Small intestine (tissue), 7 donors: ENCODE measurements at regions not wholly inside any gene's neighbourhood (a gene's known extent, or its start where the extent isn't known, plus 50 kb on each side); places are given as distances from the start of the nearest gene placed in this dataset.
"Not testable (repeated sequence)": the region's sequence is repeated elsewhere in the genome, so short reads cannot be mapped to it uniquely, and the experiment has no call there.

Experiments used
- DNase-seq, 2 donors: peaks; one replicate each; pipeline versions ENCODE4 v3.0.0 to v3.0.0-alpha.2; 2013
- FAIRE-seq: peaks from 2 replicates; lab custom pipeline; 2012; peaks lifted over from hg19 to GRCh38; lab: Jason Lieb, UNC
- H3K27ac ChIP-seq, 3 donors: one replicate each; pipeline ENCODE4 v1.5.1; 2013; ENCODE audit warnings: low read length in 2 of 3, mild to moderate bottlenecking in 2 of 3, control low read depth in 1 of 3, inconsistent platforms in 1 of 3, low read depth in 1 of 3, moderate library complexity in 1 of 3
- H3K27me3 ChIP-seq, 3 donors: one replicate each; pipeline ENCODE4 v1.6.1; 2013; ENCODE audit warnings: low read length in 3 of 3, inconsistent platforms in 1 of 3; ENCODE audit not compliant: control insufficient read depth in 3 of 3, insufficient read depth in 3 of 3
- H3K36me3 ChIP-seq, 3 donors: one replicate each; pipeline ENCODE4 v1.6.1; 2013; ENCODE audit warnings: low read length in 3 of 3, inconsistent platforms in 1 of 3, low read depth in 1 of 3, mild to moderate bottlenecking in 1 of 3, moderate library complexity in 1 of 3; ENCODE audit not compliant: control insufficient read depth in 3 of 3, insufficient read depth in 2 of 3
- H3K4me1 ChIP-seq, 3 donors: one replicate each; pipeline ENCODE4 v1.6.1; 2013; ENCODE audit warnings: low read length in 2 of 3, inconsistent platforms in 1 of 3, low read depth in 1 of 3, mild to moderate bottlenecking in 1 of 3, moderate library complexity in 1 of 3; ENCODE audit not compliant: control insufficient read depth in 3 of 3, insufficient read depth in 2 of 3
- H3K4me3 ChIP-seq, 3 donors: one replicate each; pipeline ENCODE4 v1.5.1; 2013; ENCODE audit warnings: low read length in 3 of 3, control low read depth in 1 of 3, inconsistent platforms in 1 of 3, low read depth in 1 of 3, mild to moderate bottlenecking in 1 of 3, moderate library complexity in 1 of 3
- H3K9me3 ChIP-seq, 2 donors: one replicate each; pipeline ENCODE4 v1.6.1; 2013; ENCODE audit warnings: low read depth in 1 of 2, low read length in 1 of 2; ENCODE audit not compliant: control insufficient read depth in 2 of 2, insufficient read depth in 1 of 2
- WGBS, 3 donors: extraction: QIAGEN DNeasy Blood & Tissue Kit; methylation state at CpG; one replicate each; pipeline ENCODE4 v1.1.7; 2013; 5-methylcytosine and 5-hydroxymethylcytosine counted together
- donor health status: healthy with polysubstance abuse.
- donor health status: control.
- donor health status: control.
- donor health status: Bipolar disorder and iron deficiency.
- donor health status: healthy.

DNA sequence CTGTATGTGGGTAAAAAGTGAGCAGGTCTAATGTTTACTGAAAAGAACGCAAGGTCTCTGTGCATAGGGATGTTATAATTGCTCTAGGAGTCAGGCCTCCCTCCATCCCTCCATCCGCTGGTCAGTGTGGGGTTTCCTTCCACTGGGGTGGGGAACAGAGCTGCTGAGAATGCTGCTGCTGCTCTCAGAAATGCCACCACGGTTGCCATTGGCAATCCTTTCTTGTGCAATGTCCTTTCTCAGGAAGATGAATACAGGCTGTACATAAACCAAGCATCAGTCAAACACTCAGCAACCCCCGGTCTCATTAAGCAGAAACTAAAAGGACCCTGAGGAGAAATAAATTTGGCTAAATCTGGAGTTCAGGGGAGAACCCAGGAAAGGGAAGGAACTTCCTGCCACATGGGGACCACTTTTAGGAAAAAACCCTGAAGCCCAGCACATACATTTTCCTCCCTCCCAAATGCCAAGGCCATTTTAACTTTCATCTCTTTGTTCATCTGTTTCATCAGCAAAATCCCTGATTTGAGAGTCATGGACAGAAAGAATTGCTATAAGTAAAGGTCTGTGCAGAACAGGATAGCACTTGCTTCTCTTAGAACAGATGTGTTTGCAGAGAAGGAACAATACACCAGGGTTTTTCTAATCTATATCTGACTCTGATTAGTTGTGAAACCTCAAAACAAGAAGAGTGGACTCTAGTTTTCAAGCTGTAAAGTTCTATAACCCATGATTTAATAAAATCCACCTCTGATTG, 70.4 kb upstream of the SLC1A3 start:
- no peaks in the 10 kb centered on the region for H3K36me3 ChIP-seq
- no peaks in the 10 kb centered on the region for H3K4me1 ChIP-seq
- H3K27ac ChIP-seq = no peak overlapping the region
- no peaks in the 10 kb centered on the region for H3K9me3 ChIP-seq
- DNase-seq = peak in 1 of 2 donors; percentile 11
- H3K4me3 ChIP-seq = no peak overlapping the region
- WGBS, 3 donors = 58 to 70% (median 60%) methylated on average over 4 of the region's 4 CpGs
- peaks cover 0 to 3% (median 0%) of the 10 kb centered on the region in 3 donors for H3K27me3 ChIP-seq
- FAIRE-seq = no peak

DNA sequence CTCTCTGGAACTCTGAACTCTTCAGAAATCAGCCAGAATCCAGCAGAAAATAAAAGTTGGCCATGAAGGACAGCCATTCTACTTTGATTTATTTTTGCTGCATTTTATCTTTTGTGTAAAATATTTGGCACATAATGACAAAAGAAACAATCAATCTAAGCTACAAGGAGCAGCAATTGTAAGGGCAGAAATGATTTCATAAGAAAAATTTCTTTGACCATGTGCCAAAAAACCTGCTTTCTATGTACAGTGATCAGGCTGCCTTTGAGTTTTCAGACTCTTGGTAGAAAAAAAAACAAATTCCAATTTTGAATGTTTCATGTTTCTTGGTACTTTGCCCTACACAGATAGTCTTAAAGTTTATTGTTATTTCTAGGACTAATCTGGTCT, 69.8 kb upstream of the SLC1A3 start:
- Histone ChIP-seq H3K36me3 (no peaks in the 10 kb centered on the region), H3K4me3 (no peak overlapping the region), H3K4me1 (no peaks in the 10 kb centered on the region), H3K9me3 (no peaks in the 10 kb centered on the region), H3K27me3 (peaks cover 0 to 2% (median 0%) of the 10 kb centered on the region in 3 donors), H3K27ac (no peak overlapping the region)
- no peak for DNase-seq
- no peak for FAIRE-seq

DNA sequence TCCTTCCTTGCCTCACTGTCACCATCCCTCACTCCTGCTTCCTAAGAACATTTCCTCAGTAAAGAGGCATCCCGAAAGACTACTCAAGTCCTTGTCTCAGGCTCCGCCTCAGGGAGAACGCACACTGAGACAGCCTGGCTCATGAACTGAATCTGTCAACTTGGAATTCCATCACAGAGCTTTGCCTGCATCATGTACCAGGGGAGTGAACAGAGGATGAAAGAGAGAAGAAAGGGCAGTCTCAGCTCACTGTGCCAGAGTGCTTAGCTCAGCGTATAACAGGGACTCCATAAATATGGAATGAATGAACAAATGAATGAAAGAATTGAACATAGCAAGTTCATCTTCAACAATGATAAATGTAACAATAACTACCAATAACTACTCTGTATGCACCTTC, 68.7 kb upstream of the SLC1A3 start:
- Histone ChIP-seq H3K27ac (no peak overlapping the region), H3K36me3 (no peaks in the 10 kb centered on the region), H3K27me3 (peaks cover 0 to 2% (median 0%) of the 10 kb centered on the region in 3 donors), H3K9me3 (no peaks in the 10 kb centered on the region), H3K4me3 (no peak overlapping the region), H3K4me1 (no peaks in the 10 kb centered on the region)
- 88 to 95% (median 91%) methylated on average over 4 of the region's 4 CpGs for WGBS, 3 donors
- DNase-seq = no peak
- no peak for FAIRE-seq

DNA sequence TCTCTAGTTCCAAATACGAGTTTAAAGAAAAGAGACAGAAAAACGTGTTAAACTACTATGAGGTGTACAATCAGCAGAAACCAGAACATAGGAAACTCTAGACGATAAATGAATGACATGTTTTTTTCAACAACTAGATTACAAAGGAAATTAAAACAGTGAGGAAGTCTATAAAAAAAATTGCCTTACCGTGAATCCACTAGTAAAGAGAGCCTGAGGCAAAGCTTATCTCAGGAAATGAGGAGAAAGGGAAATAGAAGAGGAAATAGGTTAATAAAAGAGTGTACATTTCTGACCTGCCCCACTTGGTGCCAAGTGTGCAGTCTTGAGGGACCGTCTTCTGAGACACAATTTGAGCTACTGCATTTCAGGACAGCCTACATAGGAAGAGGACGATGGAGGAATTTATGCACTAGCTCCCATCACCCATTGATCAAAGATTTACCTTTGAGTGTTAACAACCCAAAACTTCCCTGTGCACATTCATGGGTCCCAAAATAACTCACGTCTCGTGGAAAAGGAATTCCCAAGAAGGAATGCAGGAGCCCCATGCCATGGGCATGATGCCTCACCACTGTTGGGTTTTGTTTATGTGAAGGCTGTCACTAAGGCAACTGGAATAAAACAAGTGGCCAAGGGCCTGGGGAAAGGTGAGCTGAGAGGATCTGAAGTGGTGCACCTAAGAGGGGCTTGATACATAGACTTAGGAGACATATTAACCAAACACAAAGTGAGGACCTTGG, 53.6 kb upstream of the SLC1A3 start:
- FAIRE-seq = no peak

DNA sequence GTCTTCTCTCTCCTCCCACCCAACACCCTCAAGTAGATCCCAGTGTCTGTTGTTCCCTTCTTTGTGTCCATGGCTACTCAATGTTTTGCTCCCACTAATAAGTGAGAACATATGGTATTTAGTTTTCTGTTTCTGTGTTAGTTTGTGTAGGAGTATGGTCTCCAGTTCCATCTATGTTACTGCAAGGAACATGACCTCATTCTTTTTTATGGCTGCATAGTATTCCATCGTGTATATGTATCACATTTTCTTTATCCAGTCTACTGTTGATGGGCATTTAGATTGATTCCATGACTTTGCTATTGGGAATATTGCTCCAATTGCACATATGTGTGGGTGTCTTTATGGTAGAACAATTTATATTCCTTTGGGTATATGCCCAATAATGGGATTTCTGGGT, 51.4 kb upstream of the SLC1A3 start:
- 79 to 94% (median 94%) methylated on average over 1 of the region's 1 CpG for WGBS, 3 donors

More for the DNA sequence above, 53.6 kb upstream of the SLC1A3 start:
- Histone ChIP-seq H3K36me3 (no peaks in the 10 kb centered on the region), H3K27me3 (no peaks in the 10 kb centered on the region), H3K9me3 (no peaks in the 10 kb centered on the region), H3K4me1 (no peaks in the 10 kb centered on the region), H3K4me3 (no peak overlapping the region), H3K27ac (no peak overlapping the region)
- DNase-seq = no peak
- WGBS, 3 donors = 66 to 76% (median 72%) methylated on average over 8 of the region's 8 CpGs

More for the DNA sequence above, 51.4 kb upstream of the SLC1A3 start:
- not testable (repeated sequence) for DNase-seq, H3K9me3 ChIP-seq, H3K36me3 ChIP-seq, H3K27ac ChIP-seq, H3K4me1 ChIP-seq, H3K27me3 ChIP-seq, H3K4me3 ChIP-seq, FAIRE-seq
